ENCODE measurements at regions not wholly inside any gene's neighbourhood (a gene's known extent, or its start where the extent isn't known, plus 50 kb on each side); places are given as distances from the start of the nearest gene placed in this dataset.

DNA sequence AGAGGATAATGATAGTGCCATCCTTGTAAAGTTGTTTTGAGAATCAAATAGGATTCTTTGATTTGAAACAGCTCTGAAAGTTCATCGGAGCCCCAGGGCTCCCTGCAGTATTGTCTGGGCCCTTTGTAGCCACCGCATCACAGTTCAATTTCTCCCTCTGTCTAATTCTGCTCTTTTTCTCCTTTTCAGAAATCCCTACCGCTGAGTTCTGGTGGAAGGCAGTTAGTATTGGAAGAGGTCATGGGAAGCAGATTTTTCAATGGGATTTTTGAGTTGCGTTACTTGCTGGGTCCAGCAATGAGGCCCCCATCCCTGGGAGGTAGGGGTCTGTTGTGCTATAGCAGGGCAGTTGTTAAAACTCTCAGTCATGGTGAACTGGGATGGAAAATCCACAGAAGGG lies 101.0 kb upstream of the DISP3 start:
- TF ChIP-seq EZH2 (IDR thresholded peaks at IDR 0.05; ENCODE audit: borderline replicate concordance, insufficient read depth, low read depth, low read length, poor library complexity, severe bottlenecking) = no peak
- TF ChIP-seq, protein P1, sequence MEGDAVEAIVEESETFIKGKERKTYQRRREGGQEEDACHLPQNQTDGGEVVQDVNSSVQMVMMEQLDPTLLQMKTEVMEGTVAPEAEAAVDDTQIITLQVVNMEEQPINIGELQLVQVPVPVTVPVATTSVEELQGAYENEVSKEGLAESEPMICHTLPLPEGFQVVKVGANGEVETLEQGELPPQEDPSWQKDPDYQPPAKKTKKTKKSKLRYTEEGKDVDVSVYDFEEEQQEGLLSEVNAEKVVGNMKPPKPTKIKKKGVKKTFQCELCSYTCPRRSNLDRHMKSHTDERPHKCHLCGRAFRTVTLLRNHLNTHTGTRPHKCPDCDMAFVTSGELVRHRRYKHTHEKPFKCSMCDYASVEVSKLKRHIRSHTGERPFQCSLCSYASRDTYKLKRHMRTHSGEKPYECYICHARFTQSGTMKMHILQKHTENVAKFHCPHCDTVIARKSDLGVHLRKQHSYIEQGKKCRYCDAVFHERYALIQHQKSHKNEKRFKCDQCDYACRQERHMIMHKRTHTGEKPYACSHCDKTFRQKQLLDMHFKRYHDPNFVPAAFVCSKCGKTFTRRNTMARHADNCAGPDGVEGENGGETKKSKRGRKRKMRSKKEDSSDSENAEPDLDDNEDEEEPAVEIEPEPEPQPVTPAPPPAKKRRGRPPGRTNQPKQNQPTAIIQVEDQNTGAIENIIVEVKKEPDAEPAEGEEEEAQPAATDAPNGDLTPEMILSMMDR (IDR thresholded peaks at IDR 0.05) = no peak
